ENCODE measurements at regions not wholly inside any gene's neighbourhood (a gene's known extent, or its start where the extent isn't known, plus 50 kb on each side); places are given as distances from the start of the nearest gene placed in this dataset.

DNA sequence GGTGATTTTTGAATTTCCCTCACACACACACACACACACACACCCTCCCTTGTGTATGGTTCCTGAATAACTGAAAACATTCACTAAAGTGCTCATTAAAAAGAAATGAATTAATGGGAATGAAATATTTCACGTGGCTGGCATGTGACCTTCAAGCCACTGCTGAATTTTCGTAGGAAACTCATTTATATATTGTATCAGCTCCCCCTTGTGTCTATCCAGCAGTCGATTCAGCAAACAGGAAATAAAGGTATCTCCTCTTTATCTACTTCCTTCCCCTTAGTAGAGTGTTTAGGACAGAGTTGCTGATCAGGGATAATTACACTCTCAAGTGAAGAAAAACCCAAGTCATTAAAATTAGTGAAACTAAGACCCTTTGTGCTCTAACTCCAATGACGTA is 912.6 kb upstream of the LCORL start:
- no peak for DNase-seq
- WGBS (ENCODE audit: insufficient coverage), result no CpG with 5 or more reads among the region's 4 CpGs

DNA sequence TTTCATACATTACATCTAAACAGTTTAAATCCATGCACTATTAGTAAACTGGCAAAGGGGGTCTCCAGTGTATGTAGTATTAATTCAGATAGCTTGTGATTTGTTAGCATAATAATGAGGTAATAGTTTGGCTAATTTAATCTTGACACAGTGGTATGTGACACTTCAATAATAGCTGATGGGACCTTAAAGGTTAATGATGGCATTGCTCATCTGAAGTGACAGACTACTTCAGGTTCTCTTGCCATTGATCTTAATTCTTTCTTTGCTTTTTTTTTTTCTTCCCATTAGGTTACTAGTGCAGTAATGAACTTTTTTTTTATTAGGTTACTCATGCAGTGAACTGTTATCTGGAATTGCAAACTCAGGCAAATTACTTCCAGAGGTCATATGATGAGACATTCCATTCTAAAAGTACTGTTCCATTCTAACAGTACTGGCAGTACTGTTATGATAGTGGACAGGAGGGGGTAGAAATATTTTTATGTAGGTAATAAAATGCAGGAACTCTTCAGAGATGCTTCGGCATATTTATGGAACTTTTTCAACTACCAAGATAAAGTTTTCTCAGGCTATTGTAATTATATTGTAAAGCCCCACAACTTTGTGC is 911.3 kb upstream of the LCORL start:
- intact Hi-C loops (cut with micrococcal nuclease), result no loop called here
- no peaks in the 10 kb centered on the region for H3K79me2 ChIP-seq (ENCODE audit: insufficient read depth, low read length)
- no CpG with 5 or more reads among the region's 1 CpG for WGBS (ENCODE audit: insufficient coverage)
- H3K36me3 ChIP-seq (replicated peaks in 1 of 2; ENCODE audit: control insufficient read depth in 1 of 2, insufficient read depth in 2 of 2, low read length in 2 of 2), result no peaks in the 10 kb centered on the region
- H3K4me3 ChIP-seq (replicated peaks in 1 of 3; ENCODE audit: low read depth in 2 of 3, low read length in 3 of 3), result no peak overlapping the region
- TF ChIP-seq, protein P1, sequence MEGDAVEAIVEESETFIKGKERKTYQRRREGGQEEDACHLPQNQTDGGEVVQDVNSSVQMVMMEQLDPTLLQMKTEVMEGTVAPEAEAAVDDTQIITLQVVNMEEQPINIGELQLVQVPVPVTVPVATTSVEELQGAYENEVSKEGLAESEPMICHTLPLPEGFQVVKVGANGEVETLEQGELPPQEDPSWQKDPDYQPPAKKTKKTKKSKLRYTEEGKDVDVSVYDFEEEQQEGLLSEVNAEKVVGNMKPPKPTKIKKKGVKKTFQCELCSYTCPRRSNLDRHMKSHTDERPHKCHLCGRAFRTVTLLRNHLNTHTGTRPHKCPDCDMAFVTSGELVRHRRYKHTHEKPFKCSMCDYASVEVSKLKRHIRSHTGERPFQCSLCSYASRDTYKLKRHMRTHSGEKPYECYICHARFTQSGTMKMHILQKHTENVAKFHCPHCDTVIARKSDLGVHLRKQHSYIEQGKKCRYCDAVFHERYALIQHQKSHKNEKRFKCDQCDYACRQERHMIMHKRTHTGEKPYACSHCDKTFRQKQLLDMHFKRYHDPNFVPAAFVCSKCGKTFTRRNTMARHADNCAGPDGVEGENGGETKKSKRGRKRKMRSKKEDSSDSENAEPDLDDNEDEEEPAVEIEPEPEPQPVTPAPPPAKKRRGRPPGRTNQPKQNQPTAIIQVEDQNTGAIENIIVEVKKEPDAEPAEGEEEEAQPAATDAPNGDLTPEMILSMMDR (IDR thresholded peaks at IDR 0.05), result no peak
- H2AFZ ChIP-seq (ENCODE audit: insufficient read depth, low read depth, low read length, poor library complexity, severe bottlenecking), result no peak overlapping the region
- H3K27me3 ChIP-seq (ENCODE audit: control insufficient read depth in 2 of 2, insufficient read depth in 2 of 2, low read length in 2 of 2), result no peaks in the 10 kb centered on the region
- no peaks in the 10 kb centered on the region for H4K20me1 ChIP-seq (ENCODE audit: insufficient read depth, low read length)
- H3K9me3 Mint-ChIP-seq, result peaks cover 0 to 9% (median 2%) of the 10 kb centered on the region in 7 donors
- H3K4me1 Mint-ChIP-seq, result no peaks in the 10 kb centered on the region
- H3K4me1 ChIP-seq (ENCODE audit: control insufficient read depth in 1 of 2, insufficient read depth in 2 of 2, low read length in 2 of 2), result no peaks in the 10 kb centered on the region
- no peaks in the 10 kb centered on the region for H3K27me3 Mint-ChIP-seq (ENCODE audit: low read depth in 3 of 3)
- H3K9ac ChIP-seq (ENCODE audit: insufficient read depth, low read length, poor library complexity, severe bottlenecking), result no peak overlapping the region
- H3K9me3 ChIP-seq (replicated peaks in 1 of 2; ENCODE audit: control insufficient read depth in 1 of 2, insufficient read depth in 1 of 2, low read length in 2 of 2), result peaks cover 6% of the 10 kb centered on the region in 2 donors
- DNase-seq, result no peak
- no peak overlapping the region for H3K4me2 ChIP-seq (replicated peaks; ENCODE audit: extremely low read depth, low read length, poor library complexity, severe bottlenecking)
- H3K36me3 Mint-ChIP-seq, result no peaks in the 10 kb centered on the region
- no peak overlapping the region for H3K4me3 Mint-ChIP-seq
- no peak overlapping the region for H3K27ac Mint-ChIP-seq
- H3K27ac ChIP-seq (ENCODE audit: low read depth in 1 of 2, low read length in 2 of 2), result no peak overlapping the region

More for the DNA sequence above, 912.6 kb upstream of the LCORL start:
- no peak overlapping the region for H3K4me3 Mint-ChIP-seq
- H3K27me3 Mint-ChIP-seq (ENCODE audit: low read depth in 3 of 3), result no peaks in the 10 kb centered on the region
- H2AFZ ChIP-seq (ENCODE audit: insufficient read depth, low read depth, low read length, poor library complexity, severe bottlenecking), result no peak overlapping the region
- no peaks in the 10 kb centered on the region for H3K4me1 ChIP-seq (ENCODE audit: control insufficient read depth in 1 of 2, insufficient read depth in 2 of 2, low read length in 2 of 2)
- H3K27ac ChIP-seq (ENCODE audit: low read depth in 1 of 2, low read length in 2 of 2), result no peak overlapping the region
- no peaks in the 10 kb centered on the region for H3K36me3 Mint-ChIP-seq
- H3K4me1 Mint-ChIP-seq, result no peaks in the 10 kb centered on the region
- H3K9me3 ChIP-seq (replicated peaks in 1 of 2; ENCODE audit: control insufficient read depth in 1 of 2, insufficient read depth in 1 of 2, low read length in 2 of 2), result peaks cover 6 to 7% of the 10 kb centered on the region in 2 donors
- H3K9ac ChIP-seq (ENCODE audit: insufficient read depth, low read length, poor library complexity, severe bottlenecking), result no peak overlapping the region
- no peaks in the 10 kb centered on the region for H3K79me2 ChIP-seq (ENCODE audit: insufficient read depth, low read length)
- TF ChIP-seq, protein P1 (IDR thresholded peaks at IDR 0.05), result no peak
- H3K27ac Mint-ChIP-seq, result no peak overlapping the region
- no peak overlapping the region for H3K4me3 ChIP-seq (replicated peaks in 1 of 3; ENCODE audit: low read depth in 2 of 3, low read length in 3 of 3)
- H3K27me3 ChIP-seq (ENCODE audit: control insufficient read depth in 2 of 2, insufficient read depth in 2 of 2, low read length in 2 of 2), result no peaks in the 10 kb centered on the region
- no peaks in the 10 kb centered on the region for H3K36me3 ChIP-seq (replicated peaks in 1 of 2; ENCODE audit: control insufficient read depth in 1 of 2, insufficient read depth in 2 of 2, low read length in 2 of 2)
- intact Hi-C loops (cut with micrococcal nuclease), result no loop called here
- H3K4me2 ChIP-seq (replicated peaks; ENCODE audit: extremely low read depth, low read length, poor library complexity, severe bottlenecking), result no peak overlapping the region
- H3K9me3 Mint-ChIP-seq, result peaks cover 0 to 9% (median 2%) of the 10 kb centered on the region in 7 donors
- no peaks in the 10 kb centered on the region for H4K20me1 ChIP-seq (ENCODE audit: insufficient read depth, low read length)
